ENCODE measurements at regions not wholly inside any gene's neighbourhood (a gene's known extent, or its start where the extent isn't known, plus 50 kb on each side); places are given as distances from the start of the nearest gene placed in this dataset.

DNA sequence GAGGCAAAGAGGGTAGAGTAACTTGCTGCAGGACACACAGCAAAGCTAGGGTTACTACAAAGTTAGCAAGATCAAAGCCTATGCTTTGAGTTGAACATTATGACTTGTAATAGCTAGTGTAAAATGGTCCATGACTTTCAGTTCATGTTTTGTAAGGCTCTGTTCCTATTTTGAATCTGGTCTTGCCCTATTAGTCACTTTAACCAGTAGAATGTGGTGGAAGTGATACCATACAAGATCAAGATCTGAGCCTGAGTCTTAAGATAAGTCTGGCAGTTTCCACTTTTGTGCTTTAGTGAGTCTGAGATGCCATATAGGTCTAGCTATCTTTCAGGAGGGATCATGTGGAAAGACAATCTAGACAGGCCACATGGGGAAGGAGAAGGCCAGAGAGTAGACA lies 282.1 kb upstream of the BRINP3 start:
- no peak for DNase-seq
- Mint-ChIP-seq H3K36me3 (ENCODE audit: low read depth) (no peaks in the 10 kb centered on the region), H3K4me1 (no peaks in the 10 kb centered on the region), H3K4me3 (no peak overlapping the region), H3K27ac (no peak overlapping the region), H3K9me3 (no peaks in the 10 kb centered on the region), H3K27me3 (no peaks in the 10 kb centered on the region)
- ChIA-PET CTCF (no interaction called here), POLR2A (no interaction called here)
- TF ChIP-seq, protein P1, sequence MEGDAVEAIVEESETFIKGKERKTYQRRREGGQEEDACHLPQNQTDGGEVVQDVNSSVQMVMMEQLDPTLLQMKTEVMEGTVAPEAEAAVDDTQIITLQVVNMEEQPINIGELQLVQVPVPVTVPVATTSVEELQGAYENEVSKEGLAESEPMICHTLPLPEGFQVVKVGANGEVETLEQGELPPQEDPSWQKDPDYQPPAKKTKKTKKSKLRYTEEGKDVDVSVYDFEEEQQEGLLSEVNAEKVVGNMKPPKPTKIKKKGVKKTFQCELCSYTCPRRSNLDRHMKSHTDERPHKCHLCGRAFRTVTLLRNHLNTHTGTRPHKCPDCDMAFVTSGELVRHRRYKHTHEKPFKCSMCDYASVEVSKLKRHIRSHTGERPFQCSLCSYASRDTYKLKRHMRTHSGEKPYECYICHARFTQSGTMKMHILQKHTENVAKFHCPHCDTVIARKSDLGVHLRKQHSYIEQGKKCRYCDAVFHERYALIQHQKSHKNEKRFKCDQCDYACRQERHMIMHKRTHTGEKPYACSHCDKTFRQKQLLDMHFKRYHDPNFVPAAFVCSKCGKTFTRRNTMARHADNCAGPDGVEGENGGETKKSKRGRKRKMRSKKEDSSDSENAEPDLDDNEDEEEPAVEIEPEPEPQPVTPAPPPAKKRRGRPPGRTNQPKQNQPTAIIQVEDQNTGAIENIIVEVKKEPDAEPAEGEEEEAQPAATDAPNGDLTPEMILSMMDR (IDR thresholded peaks at IDR 0.05): no peak
- intact Hi-C loops (cut with micrococcal nuclease): no loop called here
- no peak for ATAC-seq (ENCODE audit: low read depth)

DNA sequence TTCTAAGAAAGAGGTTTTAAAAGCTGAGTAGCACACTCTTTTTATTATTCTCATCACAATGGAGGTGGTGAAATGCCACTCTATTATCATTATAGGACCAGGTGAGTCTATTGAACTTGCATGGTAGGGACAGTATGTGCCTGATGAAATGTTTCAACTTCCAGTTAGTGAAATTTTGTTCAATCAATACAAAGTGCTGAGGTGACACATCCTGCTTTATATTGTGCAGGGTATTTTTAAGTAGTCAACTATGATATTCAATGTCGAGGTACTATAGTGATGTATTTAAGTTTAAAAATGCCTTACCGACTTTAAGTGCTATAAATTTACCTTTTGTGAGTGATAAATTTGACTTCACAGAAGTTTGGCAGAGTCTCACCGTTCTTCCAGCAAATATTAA lies 284.7 kb upstream of the BRINP3 start:
- no peak for DNase-seq
- H3K27me3 Mint-ChIP-seq: no peaks in the 10 kb centered on the region
- H3K27ac Mint-ChIP-seq: no peak overlapping the region
- H3K36me3 Mint-ChIP-seq (ENCODE audit: low read depth): no peaks in the 10 kb centered on the region
- TF ChIP-seq, protein P1 (IDR thresholded peaks at IDR 0.05): no peak
- POLR2A ChIA-PET: no interaction called here
- H3K9me3 Mint-ChIP-seq: peaks cover 2% of the 10 kb centered on the region
- CTCF ChIA-PET: no interaction called here
- H3K4me1 Mint-ChIP-seq: no peaks in the 10 kb centered on the region
- ATAC-seq (ENCODE audit: low read depth): no peak
- no peak overlapping the region for H3K4me3 Mint-ChIP-seq
- intact Hi-C loops (cut with micrococcal nuclease): no loop called here

DNA sequence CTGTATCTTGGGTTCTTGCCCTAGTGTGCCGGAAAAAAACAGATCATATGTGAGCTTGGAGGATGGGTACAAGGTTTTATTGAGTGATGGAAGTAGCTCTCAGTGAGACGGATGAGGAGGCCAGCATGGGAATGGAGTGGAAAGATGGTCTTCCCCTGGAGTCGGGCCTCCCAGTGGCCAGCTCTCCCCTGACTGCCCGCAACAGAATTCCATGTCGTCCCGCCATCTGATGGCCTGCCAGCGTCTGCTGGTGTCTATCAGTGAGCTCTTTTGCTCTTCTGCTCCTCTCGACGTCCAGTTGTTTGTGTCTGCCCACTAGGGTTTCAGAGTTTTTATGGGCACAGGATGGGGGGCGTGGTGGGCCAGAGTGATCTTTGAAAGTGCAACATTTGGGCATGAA lies 315.2 kb upstream of the BRINP3 start:
- H3K27me3 Mint-ChIP-seq: no peaks in the 10 kb centered on the region
- H3K9me3 Mint-ChIP-seq: peaks cover 4% of the 10 kb centered on the region
- H3K27ac Mint-ChIP-seq: no peak overlapping the region
- no peak overlapping the region for H3K4me3 Mint-ChIP-seq
- ATAC-seq (ENCODE audit: low read depth) (no peak), DNase-seq (no peak)
- H3K36me3 Mint-ChIP-seq (ENCODE audit: low read depth): no peaks in the 10 kb centered on the region
- H3K4me1 Mint-ChIP-seq: no peaks in the 10 kb centered on the region
- intact Hi-C loops (cut with micrococcal nuclease): no loop called here
- ChIA-PET CTCF (no interaction called here), POLR2A (no interaction called here)
- TF ChIP-seq, protein P1 (IDR thresholded peaks at IDR 0.05): no peak

DNA sequence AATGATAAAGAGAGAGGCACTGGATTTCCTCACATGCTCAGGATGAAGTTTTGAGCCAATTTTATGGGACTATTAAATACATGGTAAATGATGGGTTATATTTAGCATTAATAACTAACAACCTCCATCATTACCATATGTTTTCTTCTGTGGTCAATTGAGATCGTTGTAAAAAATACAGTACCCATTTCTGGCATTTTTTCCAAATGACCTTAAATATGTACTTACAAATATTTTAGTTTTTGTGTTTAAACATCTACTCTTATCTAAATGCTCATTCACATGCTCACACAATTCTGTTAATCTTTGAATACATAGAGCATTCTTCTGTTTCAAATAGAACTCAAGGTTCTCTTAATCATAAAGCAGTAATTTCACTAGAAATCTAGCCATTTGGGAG lies 330.0 kb upstream of the BRINP3 start:
- ChIA-PET CTCF (no interaction called here), POLR2A (no interaction called here)
- DNase-seq (no peak), ATAC-seq (ENCODE audit: low read depth) (no peak)
- H3K9me3 Mint-ChIP-seq: peaks cover 3% of the 10 kb centered on the region
- no peak overlapping the region for H3K4me3 Mint-ChIP-seq
- no peaks in the 10 kb centered on the region for H3K36me3 Mint-ChIP-seq (ENCODE audit: low read depth)
- intact Hi-C loops (cut with micrococcal nuclease): no loop called here
- TF ChIP-seq, protein P1 (IDR thresholded peaks at IDR 0.05): no peak
- no peaks in the 10 kb centered on the region for H3K27me3 Mint-ChIP-seq
- H3K27ac Mint-ChIP-seq: no peak overlapping the region
- no peaks in the 10 kb centered on the region for H3K4me1 Mint-ChIP-seq

DNA sequence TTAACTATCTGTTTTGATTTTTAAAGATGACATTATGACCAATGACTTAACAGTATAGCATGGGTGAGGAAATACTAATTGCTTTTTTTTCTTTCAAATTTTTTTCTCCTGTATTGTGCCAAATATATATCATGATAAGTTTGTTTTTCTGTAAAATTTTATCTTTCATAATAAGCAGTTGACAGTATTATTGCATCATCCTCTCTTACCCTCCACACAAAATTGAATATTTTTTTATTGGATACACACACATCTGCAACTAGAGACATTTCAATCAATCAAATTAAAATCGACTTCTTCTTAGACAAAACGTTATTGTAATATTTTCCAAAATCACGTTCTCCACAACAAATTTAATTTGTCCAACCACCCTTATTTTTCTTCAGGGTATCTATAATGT lies 330.4 kb upstream of the BRINP3 start:
- intact Hi-C loops (cut with micrococcal nuclease): no loop called here
- ChIA-PET CTCF (no interaction called here), POLR2A (no interaction called here)
- Mint-ChIP-seq H3K4me3 (no peak overlapping the region), H3K4me1 (no peaks in the 10 kb centered on the region), H3K27me3 (no peaks in the 10 kb centered on the region), H3K9me3 (peaks cover 4% of the 10 kb centered on the region), H3K36me3 (ENCODE audit: low read depth) (no peaks in the 10 kb centered on the region), H3K27ac (no peak overlapping the region)
- ATAC-seq (ENCODE audit: low read depth): no peak
- DNase-seq: no peak
- TF ChIP-seq, protein P1 (IDR thresholded peaks at IDR 0.05): no peak
